ENCODE measurements at regions not wholly inside any gene's neighbourhood (a gene's known extent, or its start where the extent isn't known, plus 50 kb on each side); places are given as distances from the start of the nearest gene placed in this dataset.

- no peaks in the 10 kb centered on the region for H3K27me3 ChIP-seq (ENCODE audit: control insufficient read depth, insufficient read depth, low read length)
- H3K36me3 ChIP-seq (ENCODE audit: control insufficient read depth, insufficient read depth, low read length) = no peaks in the 10 kb centered on the region
- no peak for TF ChIP-seq CTCF (IDR thresholded peaks at IDR 0.05; ENCODE audit: insufficient read depth, low read length, severe bottlenecking)
- no peak for DNase-seq (ENCODE audit: low read depth)
- no peak overlapping the region for H3K4me3 ChIP-seq (ENCODE audit: low read depth, low read length)
- FAIRE-seq = peak; percentile 62
Measured at GRCh38 chr1:68359045-68359444, 90.7 kb downstream of the RPE65 start.

GRCh38 chr1:68358439-68358838 is 91.3 kb downstream of the RPE65 start:
- no peak overlapping the region for H3K4me3 ChIP-seq (ENCODE audit: low read depth, low read length)
- H3K36me3 ChIP-seq (ENCODE audit: control insufficient read depth, insufficient read depth, low read length) = no peaks in the 10 kb centered on the region
- H3K27me3 ChIP-seq (ENCODE audit: control insufficient read depth, insufficient read depth, low read length) = no peaks in the 10 kb centered on the region
- TF ChIP-seq CTCF (IDR thresholded peaks at IDR 0.05; ENCODE audit: insufficient read depth, low read length, severe bottlenecking) = no peak
- DNase-seq (ENCODE audit: low read depth) = no peak
- no peak for FAIRE-seq

GRCh38 chr1:68355614-68356013 is 94.1 kb downstream of the RPE65 start:
- Histone ChIP-seq H3K36me3 (ENCODE audit: control insufficient read depth, insufficient read depth, low read length) (no peaks in the 10 kb centered on the region), H3K27me3 (ENCODE audit: control insufficient read depth, insufficient read depth, low read length) (no peaks in the 10 kb centered on the region), H3K4me3 (ENCODE audit: low read depth, low read length) (no peak overlapping the region)
- DNase-seq (ENCODE audit: low read depth) (no peak), FAIRE-seq (no peak)
- no peak for TF ChIP-seq CTCF (IDR thresholded peaks at IDR 0.05; ENCODE audit: insufficient read depth, low read length, severe bottlenecking)

GRCh38 chr1:68352202-68352601 is 97.6 kb downstream of the RPE65 start:
- Histone ChIP-seq H3K4me3 (ENCODE audit: low read depth, low read length) (no peak overlapping the region), H3K36me3 (ENCODE audit: control insufficient read depth, insufficient read depth, low read length) (no peaks in the 10 kb centered on the region), H3K27me3 (ENCODE audit: control insufficient read depth, insufficient read depth, low read length) (no peaks in the 10 kb centered on the region)
- DNase-seq (ENCODE audit: low read depth) (no peak), FAIRE-seq (no peak)
- no peak for TF ChIP-seq CTCF (IDR thresholded peaks at IDR 0.05; ENCODE audit: insufficient read depth, low read length, severe bottlenecking)

GRCh38 chr1:68347415-68347814 is 102.3 kb downstream of the RPE65 start:
- no peaks in the 10 kb centered on the region for H3K36me3 ChIP-seq (ENCODE audit: control insufficient read depth, insufficient read depth, low read length)
- no peak for TF ChIP-seq CTCF (IDR thresholded peaks at IDR 0.05; ENCODE audit: insufficient read depth, low read length, severe bottlenecking)
- DNase-seq (ENCODE audit: low read depth) (no peak), FAIRE-seq (no peak)
- no peak overlapping the region for H3K4me3 ChIP-seq (ENCODE audit: low read depth, low read length)
- H3K27me3 ChIP-seq (ENCODE audit: control insufficient read depth, insufficient read depth, low read length) = no peaks in the 10 kb centered on the region

- TF ChIP-seq CTCF (IDR thresholded peaks at IDR 0.05; ENCODE audit: insufficient read depth, low read length, severe bottlenecking) = peak; percentile 37
- FAIRE-seq (no peak), DNase-seq (ENCODE audit: low read depth) (peak; percentile 39)
- H3K36me3 ChIP-seq (ENCODE audit: control insufficient read depth, insufficient read depth, low read length) = no peaks in the 10 kb centered on the region
- H3K4me3 ChIP-seq (ENCODE audit: low read depth, low read length) = no peak overlapping the region
- peaks cover 3% of the 10 kb centered on the region for H3K27me3 ChIP-seq (ENCODE audit: control insufficient read depth, insufficient read depth, low read length)
Measured at GRCh38 chr1:68346188-68346808, 103.5 kb downstream of the RPE65 start.
